Bronchial epithelial cell (primary cell): ENCODE measurements at regions not wholly inside any gene's neighbourhood (a gene's known extent, or its start where the extent isn't known, plus 50 kb on each side); places are given as distances from the start of the nearest gene placed in this dataset.
A peak's percentile ranks its signal among the peaks of the same experiment; 100 is the strongest.

ENCODE experiments used
- DNase-seq: peaks from one replicate; pipeline ENCODE4 v3.0.0-alpha.2; 2010; ENCODE audit warnings: low read depth
- FAIRE-seq: peaks from 2 replicates; lab custom pipeline; 2011; peaks lifted over from hg19 to GRCh38; lab: Jason Lieb, UNC
- H3K27me3 ChIP-seq: 2 replicates; pipeline ENCODE4 v1.5.1; 2011; ENCODE audit warnings: low read length; ENCODE audit not compliant: control insufficient read depth, insufficient read depth
- H3K36me3 ChIP-seq: 2 replicates; pipeline ENCODE4 v1.5.1; 2011; ENCODE audit warnings: low read length; ENCODE audit not compliant: control insufficient read depth, insufficient read depth
- H3K4me3 ChIP-seq: 2 replicates; pipeline ENCODE4 v1.5.1; 2011; ENCODE audit warnings: mild to moderate bottlenecking, low read depth, low read length, control low read depth
- TF ChIP-seq, protein P1 (sequence below): IDR thresholded peaks from 2 replicates; pipeline ENCODE4 v1.5.1; 2011; ENCODE audit warnings: mild to moderate bottlenecking, moderate library complexity, low read length, control low read depth, inconsistent platforms; ENCODE audit not compliant: insufficient read depth, severe bottlenecking

DNA sequence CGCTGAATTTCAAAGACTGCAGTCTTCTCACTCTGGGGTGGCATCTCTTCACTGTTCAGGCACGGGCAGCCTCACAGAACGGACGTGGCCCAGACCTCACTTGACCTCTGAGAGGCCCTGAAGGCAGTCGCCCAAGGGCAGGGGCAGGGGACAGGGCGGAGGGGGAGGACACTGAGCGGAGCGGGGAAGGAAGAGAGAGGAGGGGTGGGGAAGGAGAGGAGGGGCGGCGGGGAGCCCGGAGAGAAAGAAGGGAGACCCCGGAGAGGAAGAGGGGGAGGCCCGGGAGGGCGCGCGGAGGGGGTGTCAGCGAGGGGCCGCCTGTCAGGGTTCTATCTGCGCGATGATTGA lies 58.7 kb upstream of the COMTD1 start:
- DNase-seq (no peak), FAIRE-seq (no peak)
- no peaks in the 10 kb centered on the region for H3K27me3 ChIP-seq
- H3K4me3 ChIP-seq = peak overlapping the region; percentile 36
- TF ChIP-seq, protein P1, sequence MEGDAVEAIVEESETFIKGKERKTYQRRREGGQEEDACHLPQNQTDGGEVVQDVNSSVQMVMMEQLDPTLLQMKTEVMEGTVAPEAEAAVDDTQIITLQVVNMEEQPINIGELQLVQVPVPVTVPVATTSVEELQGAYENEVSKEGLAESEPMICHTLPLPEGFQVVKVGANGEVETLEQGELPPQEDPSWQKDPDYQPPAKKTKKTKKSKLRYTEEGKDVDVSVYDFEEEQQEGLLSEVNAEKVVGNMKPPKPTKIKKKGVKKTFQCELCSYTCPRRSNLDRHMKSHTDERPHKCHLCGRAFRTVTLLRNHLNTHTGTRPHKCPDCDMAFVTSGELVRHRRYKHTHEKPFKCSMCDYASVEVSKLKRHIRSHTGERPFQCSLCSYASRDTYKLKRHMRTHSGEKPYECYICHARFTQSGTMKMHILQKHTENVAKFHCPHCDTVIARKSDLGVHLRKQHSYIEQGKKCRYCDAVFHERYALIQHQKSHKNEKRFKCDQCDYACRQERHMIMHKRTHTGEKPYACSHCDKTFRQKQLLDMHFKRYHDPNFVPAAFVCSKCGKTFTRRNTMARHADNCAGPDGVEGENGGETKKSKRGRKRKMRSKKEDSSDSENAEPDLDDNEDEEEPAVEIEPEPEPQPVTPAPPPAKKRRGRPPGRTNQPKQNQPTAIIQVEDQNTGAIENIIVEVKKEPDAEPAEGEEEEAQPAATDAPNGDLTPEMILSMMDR = no peak
- H3K36me3 ChIP-seq = no peaks in the 10 kb centered on the region

DNA sequence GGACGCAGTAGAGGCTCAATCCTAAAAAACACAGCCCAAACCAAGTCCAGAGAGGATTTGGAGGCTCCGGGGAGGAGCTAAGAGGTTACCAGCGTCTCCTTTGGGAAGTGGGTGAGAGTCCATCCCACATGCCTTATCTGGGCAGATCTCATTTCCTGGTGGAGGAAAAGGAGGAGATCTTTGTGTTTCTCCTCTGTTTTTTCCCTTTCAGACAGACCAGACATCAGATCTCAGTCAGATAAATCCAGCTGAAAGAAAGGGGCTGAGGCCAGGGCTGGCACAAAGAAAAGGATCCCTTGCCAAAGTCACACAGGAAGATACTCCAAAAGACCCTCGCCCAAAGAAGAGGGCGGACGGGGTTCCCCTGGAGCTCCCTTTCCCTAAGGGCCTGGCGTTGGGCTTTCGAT lies 58.3 kb upstream of the COMTD1 start:
- Histone ChIP-seq H3K4me3 (no peak overlapping the region), H3K27me3 (no peaks in the 10 kb centered on the region), H3K36me3 (no peaks in the 10 kb centered on the region)
- FAIRE-seq = no peak
- TF ChIP-seq, protein P1 = no peak
- DNase-seq = peak; percentile 18

DNA sequence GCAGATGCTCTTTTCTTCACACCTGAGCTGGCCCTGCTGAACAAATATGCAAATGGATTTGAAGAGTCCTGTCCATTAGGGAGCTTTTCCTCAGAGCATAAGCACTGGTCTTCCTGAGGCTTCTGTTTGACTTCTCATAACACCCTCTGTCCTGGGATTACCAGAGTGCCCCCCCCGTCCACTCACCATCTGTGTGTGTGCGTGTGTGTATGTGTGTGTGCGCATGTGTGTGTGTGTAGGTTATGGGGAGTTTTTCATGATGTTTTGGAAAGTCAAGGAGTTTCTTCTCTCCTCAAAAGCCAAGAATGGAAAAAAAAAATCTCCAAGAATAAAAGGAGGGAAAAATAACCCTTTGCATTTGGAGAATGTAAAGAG lies 57.7 kb upstream of the COMTD1 start:
- TF ChIP-seq, protein P1 = no peak
- no peak for FAIRE-seq
- Histone ChIP-seq H3K27me3 (no peaks in the 10 kb centered on the region), H3K36me3 (no peaks in the 10 kb centered on the region), H3K4me3 (no peak overlapping the region)
- no peak for DNase-seq

DNA sequence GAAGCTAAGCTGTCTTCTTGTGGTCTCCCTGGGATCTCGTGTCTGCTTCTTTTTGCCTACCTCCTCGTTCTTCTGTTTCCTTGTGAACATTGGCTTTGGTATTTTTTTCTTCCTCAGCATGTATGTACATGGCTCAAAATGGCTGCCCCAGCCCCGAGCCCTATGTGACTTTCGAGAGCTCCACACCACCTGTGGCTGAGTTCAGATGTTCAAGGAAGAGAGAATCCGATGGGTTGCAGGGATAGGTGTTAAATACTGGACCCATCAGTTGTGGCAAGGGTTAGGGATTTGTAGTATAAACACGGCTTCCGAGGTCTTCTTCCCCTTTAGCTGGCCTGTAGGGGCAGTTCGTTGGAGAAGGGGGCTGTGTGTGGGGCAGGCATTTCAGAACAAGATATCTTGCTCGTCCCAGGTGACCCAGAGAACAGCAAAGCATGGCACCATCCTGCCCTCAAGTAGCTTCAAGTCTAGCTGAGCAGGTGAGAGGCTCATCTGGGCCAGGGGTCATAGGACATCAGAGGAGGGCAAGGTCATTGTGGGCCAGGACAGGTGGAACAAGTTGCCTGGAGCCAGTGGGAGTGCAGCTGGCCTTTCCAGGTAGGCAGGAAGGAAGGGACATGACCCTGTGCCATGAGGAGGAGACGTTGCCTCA lies 57.2 kb upstream of the COMTD1 start:
- no peak for DNase-seq
- TF ChIP-seq, protein P1 = no peak
- Histone ChIP-seq H3K27me3 (no peaks in the 10 kb centered on the region), H3K4me3 (no peak overlapping the region), H3K36me3 (no peaks in the 10 kb centered on the region)
- FAIRE-seq = no peak

- Histone ChIP-seq H3K27me3 (no peaks in the 10 kb centered on the region), H3K36me3 (no peaks in the 10 kb centered on the region), H3K4me3 (no peak overlapping the region)
- FAIRE-seq (no peak), DNase-seq (no peak)
- TF ChIP-seq, protein P1 = no peak
These were observed 56.0 kb upstream of the COMTD1 start for GRCh38 chr10:75291805-75292204.

DNA sequence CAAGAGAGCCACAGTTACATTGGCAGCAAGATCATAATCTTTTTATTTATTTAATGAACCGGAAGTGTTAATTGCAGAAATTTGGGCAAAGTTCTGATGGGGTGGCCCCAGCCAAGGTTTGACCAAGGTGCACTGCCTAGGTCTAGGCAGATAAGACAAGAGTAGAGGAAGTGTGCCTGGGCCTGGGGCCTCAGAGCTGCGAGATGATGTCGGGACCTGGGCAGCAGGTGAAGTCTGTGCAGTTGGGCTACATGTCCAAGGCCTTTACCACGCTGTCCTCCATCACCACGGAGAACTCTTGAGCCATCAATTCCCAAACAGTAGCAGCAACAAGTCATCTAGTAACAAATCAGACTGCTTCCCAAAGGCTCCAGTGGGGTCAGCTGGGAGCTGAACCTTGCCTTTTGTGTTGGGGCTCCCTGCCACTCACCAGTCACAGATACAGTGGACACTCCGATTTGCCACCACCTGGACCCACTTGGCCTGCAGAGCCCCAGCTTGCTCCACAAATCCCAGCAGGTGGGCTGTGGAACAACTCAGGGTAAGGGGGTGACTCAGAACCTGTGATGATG lies 52.5 kb upstream of the COMTD1 start:
- FAIRE-seq = no peak
- DNase-seq = no peak
- Histone ChIP-seq H3K27me3 (peaks cover 2% of the 10 kb centered on the region), H3K36me3 (no peaks in the 10 kb centered on the region), H3K4me3 (no peak overlapping the region)
- TF ChIP-seq, protein P1 = no peak
